ENCODE measurements at regions not wholly inside any gene's neighbourhood (a gene's known extent, or its start where the extent isn't known, plus 50 kb on each side); places are given as distances from the start of the nearest gene placed in this dataset.

DNA sequence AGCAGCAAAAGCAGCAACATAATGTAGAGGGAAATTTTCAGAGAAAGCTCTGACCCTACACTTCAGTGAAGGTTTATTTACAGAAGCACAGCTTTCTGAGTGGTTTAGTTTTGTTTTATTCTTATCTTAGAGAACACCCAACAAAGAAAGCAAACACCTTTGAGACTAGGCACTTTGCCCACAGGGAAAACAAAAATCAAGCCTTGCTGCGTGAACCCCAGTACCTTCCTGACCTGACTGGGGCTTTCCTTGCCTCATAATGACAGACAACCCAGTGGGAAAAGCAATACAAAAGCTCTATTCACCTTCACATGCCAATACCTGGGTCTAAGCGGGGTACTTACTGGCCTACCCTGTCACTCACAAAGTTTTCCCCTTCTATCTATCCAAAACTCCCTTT, 189.8 kb downstream of the HINT1 start:
- DNase-seq (ENCODE audit: low read depth in 2 of 2) = no peak
- H3K4me3 ChIP-seq (replicated peaks in 1 of 2; ENCODE audit: low read depth in 2 of 2, low read length in 2 of 2) = no peak overlapping the region
- TF ChIP-seq, protein P1, sequence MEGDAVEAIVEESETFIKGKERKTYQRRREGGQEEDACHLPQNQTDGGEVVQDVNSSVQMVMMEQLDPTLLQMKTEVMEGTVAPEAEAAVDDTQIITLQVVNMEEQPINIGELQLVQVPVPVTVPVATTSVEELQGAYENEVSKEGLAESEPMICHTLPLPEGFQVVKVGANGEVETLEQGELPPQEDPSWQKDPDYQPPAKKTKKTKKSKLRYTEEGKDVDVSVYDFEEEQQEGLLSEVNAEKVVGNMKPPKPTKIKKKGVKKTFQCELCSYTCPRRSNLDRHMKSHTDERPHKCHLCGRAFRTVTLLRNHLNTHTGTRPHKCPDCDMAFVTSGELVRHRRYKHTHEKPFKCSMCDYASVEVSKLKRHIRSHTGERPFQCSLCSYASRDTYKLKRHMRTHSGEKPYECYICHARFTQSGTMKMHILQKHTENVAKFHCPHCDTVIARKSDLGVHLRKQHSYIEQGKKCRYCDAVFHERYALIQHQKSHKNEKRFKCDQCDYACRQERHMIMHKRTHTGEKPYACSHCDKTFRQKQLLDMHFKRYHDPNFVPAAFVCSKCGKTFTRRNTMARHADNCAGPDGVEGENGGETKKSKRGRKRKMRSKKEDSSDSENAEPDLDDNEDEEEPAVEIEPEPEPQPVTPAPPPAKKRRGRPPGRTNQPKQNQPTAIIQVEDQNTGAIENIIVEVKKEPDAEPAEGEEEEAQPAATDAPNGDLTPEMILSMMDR (IDR thresholded peaks at IDR 0.05; ENCODE audit: low read depth, low read length) = no peak

DNA sequence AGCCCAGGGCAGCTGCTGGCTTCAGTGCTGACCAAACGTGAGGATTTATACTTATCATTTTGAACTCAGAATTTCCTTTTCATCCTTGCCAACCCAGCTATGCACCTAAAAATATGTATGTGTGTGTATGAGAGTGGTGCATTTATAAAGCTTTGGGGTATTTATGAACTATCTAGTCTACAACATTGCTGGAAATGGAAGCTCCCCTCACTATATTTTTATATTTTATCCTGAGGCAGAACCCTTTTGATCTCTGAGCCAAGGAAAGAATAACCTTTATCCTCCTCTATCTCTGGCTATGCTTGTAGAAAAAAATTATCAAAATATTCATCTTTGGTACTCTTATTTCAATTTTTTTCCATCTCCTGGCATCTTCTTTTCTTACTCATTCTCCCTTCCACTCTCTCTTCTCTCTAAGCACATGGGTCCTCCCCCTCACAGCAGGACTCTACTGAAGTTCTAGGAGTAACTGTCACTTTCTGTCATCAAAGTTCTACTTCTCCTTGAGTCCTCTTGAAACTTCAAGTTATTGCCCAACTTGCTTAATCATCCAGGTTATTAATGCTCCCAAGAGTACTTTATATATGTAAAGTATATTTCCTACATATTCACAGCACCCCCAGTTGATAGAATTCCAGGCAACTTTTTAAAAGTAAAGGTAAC, 190.9 kb downstream of the HINT1 start:
- TF ChIP-seq, protein P1 (IDR thresholded peaks at IDR 0.05; ENCODE audit: low read depth, low read length) = no peak
- H3K4me3 ChIP-seq (replicated peaks in 1 of 2; ENCODE audit: low read depth in 2 of 2, low read length in 2 of 2) = no peak overlapping the region
- no peak for DNase-seq (ENCODE audit: low read depth in 2 of 2)

DNA sequence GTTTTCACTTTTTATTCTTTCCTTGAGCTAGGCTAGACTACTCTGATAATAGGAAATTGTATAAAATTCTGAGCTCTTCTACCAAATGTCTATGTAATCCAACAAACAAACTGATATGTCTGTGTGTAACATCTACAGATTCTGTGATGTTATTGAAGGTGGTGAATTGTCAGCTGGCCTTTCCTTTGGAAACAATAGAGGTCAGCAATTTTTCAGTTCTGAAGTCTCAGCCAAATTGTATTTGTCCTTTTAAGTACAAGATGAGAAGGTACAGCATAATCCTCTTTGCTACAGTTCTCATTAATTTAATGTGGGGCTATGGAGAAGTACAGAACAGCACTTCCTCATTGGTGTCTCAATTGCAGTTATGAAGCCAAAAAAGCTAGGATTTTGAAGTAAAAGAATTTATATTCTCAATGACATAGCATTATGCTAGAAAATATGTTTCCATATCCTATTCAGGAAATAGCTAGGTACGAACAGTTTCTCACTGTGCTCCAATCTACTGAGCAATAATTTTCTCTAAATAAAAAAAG, 198.0 kb downstream of the HINT1 start:
- TF ChIP-seq, protein P1 (IDR thresholded peaks at IDR 0.05; ENCODE audit: low read depth, low read length) = no peak
- no peak overlapping the region for H3K4me3 ChIP-seq (replicated peaks in 1 of 2; ENCODE audit: low read depth in 2 of 2, low read length in 2 of 2)
- DNase-seq (ENCODE audit: low read depth in 2 of 2) = no peak

DNA sequence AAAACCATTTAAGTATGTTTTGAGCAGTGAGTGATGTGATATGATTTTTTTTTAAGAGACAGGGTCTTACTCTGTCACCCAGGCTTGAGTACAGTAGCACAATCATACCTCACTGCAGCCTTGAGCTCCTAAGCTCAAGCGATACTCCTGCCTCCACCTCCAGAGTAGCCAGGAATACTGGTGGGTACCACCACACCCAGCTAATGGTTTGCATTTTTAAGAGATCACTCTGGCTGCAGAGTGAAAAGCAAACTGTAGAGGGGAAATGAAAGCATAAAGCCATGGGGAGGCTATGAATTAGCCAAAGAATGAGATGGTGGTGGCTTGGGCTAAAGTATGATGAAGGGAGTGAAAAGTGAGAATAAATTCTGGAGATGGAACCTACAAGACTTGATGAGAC, 199.1 kb downstream of the HINT1 start:
- DNase-seq (ENCODE audit: low read depth in 2 of 2) = no peak
- no peak overlapping the region for H3K4me3 ChIP-seq (replicated peaks in 1 of 2; ENCODE audit: low read depth in 2 of 2, low read length in 2 of 2)
- TF ChIP-seq, protein P1 (IDR thresholded peaks at IDR 0.05; ENCODE audit: low read depth, low read length) = no peak

DNA sequence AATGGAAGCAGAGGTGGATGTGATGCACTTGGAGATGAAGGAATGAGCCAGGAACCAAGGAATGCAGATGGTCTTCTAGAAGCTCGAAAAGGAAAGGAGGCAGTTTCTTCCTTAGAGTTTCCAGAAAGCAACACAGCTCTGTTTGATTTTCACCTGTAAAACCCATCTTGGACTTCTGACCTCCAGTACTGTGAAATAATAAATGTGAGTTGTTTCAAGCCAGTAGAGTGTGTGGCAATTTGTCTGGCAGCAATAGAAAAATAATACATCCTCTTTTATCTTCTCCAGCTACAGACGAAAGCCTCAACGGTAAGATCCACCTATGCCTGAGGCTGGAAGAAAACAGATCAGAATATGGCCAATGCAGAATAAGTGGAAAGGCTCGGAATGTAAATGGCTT, 199.7 kb downstream of the HINT1 start:
- H3K4me3 ChIP-seq (replicated peaks in 1 of 2; ENCODE audit: low read depth in 2 of 2, low read length in 2 of 2) = no peak overlapping the region
- TF ChIP-seq, protein P1 (IDR thresholded peaks at IDR 0.05; ENCODE audit: low read depth, low read length) = no peak
- no peak for DNase-seq (ENCODE audit: low read depth in 2 of 2)

DNA sequence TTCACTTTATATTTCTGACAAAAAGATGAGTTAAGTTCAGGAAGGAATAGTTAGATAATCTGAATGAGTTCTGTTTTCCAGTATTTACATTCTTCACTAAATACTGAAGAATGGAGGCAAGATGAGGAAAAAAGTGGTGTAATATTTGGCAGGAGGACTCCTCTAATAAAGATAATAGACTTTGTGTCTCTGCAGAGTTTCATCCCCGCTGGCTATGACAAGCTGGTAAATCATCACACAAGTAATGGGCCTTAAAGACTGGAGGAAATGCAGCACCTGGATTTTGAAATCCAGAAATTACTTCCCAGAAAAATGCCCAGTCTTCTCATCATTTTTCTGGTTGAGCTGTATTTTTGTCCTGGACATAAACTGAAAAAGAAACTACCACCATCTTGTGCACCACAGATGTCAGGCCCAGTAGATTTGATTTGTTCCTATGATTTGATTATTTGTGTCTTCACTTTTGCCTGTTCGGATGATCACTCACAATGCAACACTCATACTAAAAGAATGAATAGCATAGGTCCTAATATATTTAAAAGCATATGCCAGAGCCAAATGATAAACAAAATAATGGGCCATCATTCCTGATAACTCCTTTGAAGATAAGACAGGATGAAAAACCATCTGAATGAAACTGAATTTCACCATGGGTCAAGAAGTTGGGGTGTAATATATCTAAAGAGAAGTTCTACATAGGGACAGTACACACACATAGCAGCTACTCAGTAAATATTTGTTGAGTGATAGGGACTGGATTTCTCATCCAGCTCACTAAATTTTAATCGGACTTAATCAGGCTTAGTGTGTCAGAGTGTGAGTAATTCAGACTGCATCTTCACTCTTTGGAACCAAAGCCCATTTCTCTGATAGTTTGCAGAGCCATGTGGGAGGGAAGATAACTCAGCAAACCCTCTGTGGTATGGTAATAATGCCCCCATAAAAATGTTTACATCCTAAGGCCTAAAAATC, 200.5 kb downstream of the HINT1 start:
- no peak for DNase-seq (ENCODE audit: low read depth in 2 of 2)
- no peak overlapping the region for H3K4me3 ChIP-seq (replicated peaks in 1 of 2; ENCODE audit: low read depth in 2 of 2, low read length in 2 of 2)
- TF ChIP-seq, protein P1 (IDR thresholded peaks at IDR 0.05; ENCODE audit: low read depth, low read length) = no peak

All from cardiac fibroblast (primary cell).